Sigmoid colon (tissue), 6 donors: ENCODE measurements at regions not wholly inside any gene's neighbourhood (a gene's known extent, or its start where the extent isn't known, plus 50 kb on each side); places are given as distances from the start of the nearest gene placed in this dataset.

Experiments used
- DNase-seq: peaks from one replicate; pipeline ENCODE4 v3.0.0-alpha.2; 2019
- H3K27ac ChIP-seq, 4 donors: fragments of 200-600 bp; sonication (generic); one replicate each; pipeline ENCODE4 v1.5.1; 2016 to 2019; ENCODE audit warnings: mild to moderate bottlenecking in 1 of 4
- H3K27me3 ChIP-seq, 3 donors: fragments of 200-600 bp; sonication (generic); one replicate each; pipeline ENCODE4 v1.5.1; 2019; ENCODE audit warnings: mild to moderate bottlenecking in 1 of 3
- H3K36me3 ChIP-seq, 4 donors: fragments of 200-600 bp; sonication (generic); one replicate each; pipeline ENCODE4 v1.5.1; 2016 to 2019
- H3K4me1 ChIP-seq, 4 donors: fragments of 200-600 bp; sonication (generic); one replicate each; pipeline ENCODE4 v1.5.1; 2017 to 2019
- H3K4me3 ChIP-seq, 4 donors: fragments of 200-600 bp; sonication (generic); one replicate each; pipeline ENCODE4 v1.5.1; 2017 to 2019; ENCODE audit warnings: mild to moderate bottlenecking in 2 of 4, moderate library complexity in 1 of 4
- H3K9me3 ChIP-seq, 4 donors: fragments of 200-600 bp in 3 of 4; sonication (generic) in 3 of 4; one replicate each; pipeline versions ENCODE4 v1.5.1 to v1.6.1; 2013 to 2019
- EP300 ChIP-seq, 4 donors: sonication (generic); formaldehyde crosslinking; IDR thresholded peaks; one replicate each; pipeline ENCODE4 v1.6.1; 2017; ENCODE audit warnings: antibody characterized with exemption in 4 of 4
- POLR2A ChIP-seq, 2 donors: fragments of 450-650 bp; IDR thresholded peaks; one replicate each; pipeline ENCODE4 v1.6.1; 2016; ENCODE audit warnings: antibody characterized with exemption in 2 of 2, mild to moderate bottlenecking in 2 of 2, moderate library complexity in 2 of 2
- POLR2AphosphoS5 ChIP-seq, 4 donors: sonication (generic); formaldehyde crosslinking; IDR thresholded peaks; one replicate each; pipeline ENCODE4 v1.6.1; 2017; ENCODE audit warnings: antibody characterized with exemption in 4 of 4
- WGBS, 2 donors: extraction: QIAGEN DNeasy Blood & Tissue Kit; methylation state at CpG; one replicate each; pipeline ENCODE4 v1.1.7; 2013; 5-methylcytosine and 5-hydroxymethylcytosine counted together
- intact Hi-C: fragments of 100-400 bp; cut with DNase I; formaldehyde crosslinking; loops from one replicate; pipeline ENCODE4 v1.15.1; 2023
- TF ChIP-seq, protein P1 (sequence below), 4 experiments: fragments of 450-650 bp in 3 of 4; fragments of 200-600 bp in 1 of 4; IDR thresholded peaks; one replicate each; pipeline ENCODE4 v1.5.1; 2016 to 2019; ENCODE audit warnings: antibody characterized with exemption in 4 of 4, mild to moderate bottlenecking in 3 of 4, moderate library complexity in 2 of 4
- donor health status: healthy with polysubstance abuse.
- donor health status: healthy.

DNA sequence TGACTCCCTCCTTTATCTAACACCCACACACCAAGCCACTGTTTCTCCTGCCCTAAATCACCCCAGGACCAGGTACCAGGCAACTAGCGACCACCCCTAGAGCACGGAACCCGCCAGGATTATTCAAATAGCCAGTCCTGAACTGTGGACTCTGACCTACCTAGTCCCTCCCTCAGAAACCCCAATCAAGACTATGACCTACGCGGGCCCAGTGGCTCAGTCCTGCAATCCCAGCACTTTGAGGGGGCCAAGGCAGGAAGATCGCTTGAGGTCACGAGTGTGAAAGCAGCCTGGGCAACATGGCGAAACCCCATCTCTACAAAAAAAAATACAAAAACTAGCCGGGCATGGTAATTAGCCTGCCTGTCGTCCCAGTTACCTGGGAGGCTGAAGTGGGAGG, 232.8 kb upstream of the FOXK1 start:
- intact Hi-C loops: no loop called here
- TF ChIP-seq POLR2AphosphoS5 (IDR thresholded peaks at IDR 0.05): no peak
- TF ChIP-seq, protein P1, sequence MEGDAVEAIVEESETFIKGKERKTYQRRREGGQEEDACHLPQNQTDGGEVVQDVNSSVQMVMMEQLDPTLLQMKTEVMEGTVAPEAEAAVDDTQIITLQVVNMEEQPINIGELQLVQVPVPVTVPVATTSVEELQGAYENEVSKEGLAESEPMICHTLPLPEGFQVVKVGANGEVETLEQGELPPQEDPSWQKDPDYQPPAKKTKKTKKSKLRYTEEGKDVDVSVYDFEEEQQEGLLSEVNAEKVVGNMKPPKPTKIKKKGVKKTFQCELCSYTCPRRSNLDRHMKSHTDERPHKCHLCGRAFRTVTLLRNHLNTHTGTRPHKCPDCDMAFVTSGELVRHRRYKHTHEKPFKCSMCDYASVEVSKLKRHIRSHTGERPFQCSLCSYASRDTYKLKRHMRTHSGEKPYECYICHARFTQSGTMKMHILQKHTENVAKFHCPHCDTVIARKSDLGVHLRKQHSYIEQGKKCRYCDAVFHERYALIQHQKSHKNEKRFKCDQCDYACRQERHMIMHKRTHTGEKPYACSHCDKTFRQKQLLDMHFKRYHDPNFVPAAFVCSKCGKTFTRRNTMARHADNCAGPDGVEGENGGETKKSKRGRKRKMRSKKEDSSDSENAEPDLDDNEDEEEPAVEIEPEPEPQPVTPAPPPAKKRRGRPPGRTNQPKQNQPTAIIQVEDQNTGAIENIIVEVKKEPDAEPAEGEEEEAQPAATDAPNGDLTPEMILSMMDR (IDR thresholded peaks at IDR 0.05): no peak
- TF ChIP-seq EP300 (IDR thresholded peaks at IDR 0.05): no peak
- Histone ChIP-seq H3K4me3 (no peak overlapping the region), H3K27ac (no peak overlapping the region), H3K9me3 (no peaks in the 10 kb centered on the region), H3K36me3 (no peaks in the 10 kb centered on the region), H3K4me1 (no peaks in the 10 kb centered on the region), H3K27me3 (no peaks in the 10 kb centered on the region)
- DNase-seq: no peak
- 76 to 87% methylated on average over 10 of the region's 10 CpGs for WGBS, 2 donors

DNA sequence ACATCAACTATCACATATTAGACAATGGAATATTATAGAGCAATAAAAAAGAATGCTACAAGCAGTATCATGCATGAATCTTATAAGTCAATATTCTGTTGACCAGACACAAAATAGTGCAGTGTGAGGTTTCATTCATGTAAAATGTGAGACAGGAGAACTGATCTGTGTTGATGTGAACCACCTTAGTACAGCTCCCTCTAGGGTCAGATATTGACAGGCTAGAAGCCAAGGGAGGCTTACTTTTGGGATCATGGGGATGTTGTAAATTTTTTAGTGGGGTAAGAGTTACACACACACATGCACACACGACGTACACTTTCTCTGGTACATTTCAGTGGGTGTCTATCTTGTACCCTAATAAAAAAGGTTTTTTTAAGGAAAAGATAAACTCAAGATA, 231.6 kb upstream of the FOXK1 start:
- H3K9me3 ChIP-seq: no peaks in the 10 kb centered on the region
- WGBS, 2 donors: 93 to 97% methylated on average over 2 of the region's 2 CpGs
- H3K36me3 ChIP-seq: no peaks in the 10 kb centered on the region
- intact Hi-C loops: no loop called here
- no peak overlapping the region for H3K4me3 ChIP-seq
- no peaks in the 10 kb centered on the region for H3K4me1 ChIP-seq
- H3K27me3 ChIP-seq: no peaks in the 10 kb centered on the region
- no peak overlapping the region for H3K27ac ChIP-seq
- TF ChIP-seq POLR2A (IDR thresholded peaks at IDR 0.05): no peak
- TF ChIP-seq, protein P1 (IDR thresholded peaks at IDR 0.05): no peak
- TF ChIP-seq POLR2AphosphoS5 (IDR thresholded peaks at IDR 0.05): no peak
- no peak for TF ChIP-seq EP300 (IDR thresholded peaks at IDR 0.05)
- no peak for DNase-seq

DNA sequence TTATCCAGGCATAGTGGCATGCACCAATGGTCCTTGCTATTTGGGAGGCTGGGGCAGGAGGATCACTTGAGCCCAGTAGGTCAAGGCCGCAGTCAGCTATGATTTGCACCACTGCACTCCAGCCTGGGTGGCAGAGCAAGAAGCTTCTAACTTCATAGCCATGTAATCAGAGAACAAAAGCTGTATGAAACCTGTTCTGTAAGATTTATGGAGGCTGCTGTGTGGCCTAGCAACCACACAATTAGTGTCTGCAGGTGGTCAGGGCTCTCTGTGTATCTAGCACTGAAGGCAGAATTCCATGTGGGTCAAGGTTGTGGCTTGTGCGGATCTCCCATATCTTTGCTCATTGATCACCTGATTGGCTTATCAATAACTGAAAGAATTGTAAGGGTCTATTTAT, 221.5 kb upstream of the FOXK1 start:
- TF ChIP-seq EP300 (IDR thresholded peaks at IDR 0.05): no peak
- no peak for TF ChIP-seq POLR2AphosphoS5 (IDR thresholded peaks at IDR 0.05)
- TF ChIP-seq POLR2A (IDR thresholded peaks at IDR 0.05): no peak
- TF ChIP-seq, protein P1 (IDR thresholded peaks at IDR 0.05): no peak
- intact Hi-C loops: no loop called here
- Histone ChIP-seq H3K27ac (no peak overlapping the region), H3K27me3 (no peaks in the 10 kb centered on the region), H3K4me1 (no peaks in the 10 kb centered on the region), H3K9me3 (peaks cover 0 to 2% (median 0%) of the 10 kb centered on the region in 4 donors), H3K4me3 (no peak overlapping the region), H3K36me3 (no peaks in the 10 kb centered on the region)
- WGBS, 2 donors: 57 to 77% methylated on average over 2 of the region's 2 CpGs
- no peak for DNase-seq

DNA sequence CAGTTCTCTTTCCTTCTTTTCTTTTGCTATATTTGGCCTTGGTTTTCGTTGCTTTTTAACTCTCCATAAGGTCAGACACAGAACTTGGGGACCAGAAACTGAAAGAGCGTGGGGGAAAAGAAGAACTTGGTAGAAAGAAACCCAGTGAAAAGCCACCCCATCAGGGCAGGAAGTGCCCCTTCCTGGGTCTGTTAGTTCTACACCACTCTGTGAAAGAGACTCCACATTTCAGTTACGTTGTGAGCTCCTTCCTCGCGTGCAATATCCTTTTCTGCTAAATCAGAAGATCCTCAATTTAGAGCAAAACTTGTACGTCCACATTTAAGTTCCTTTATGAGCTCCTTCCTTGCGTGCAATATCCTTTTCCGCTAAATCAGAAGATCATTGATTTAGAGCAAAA, 220.6 kb upstream of the FOXK1 start:
- Histone ChIP-seq H3K27ac (no peak overlapping the region), H3K36me3 (no peaks in the 10 kb centered on the region), H3K9me3 (peaks cover 0 to 2% (median 0%) of the 10 kb centered on the region in 4 donors), H3K4me1 (no peaks in the 10 kb centered on the region), H3K27me3 (no peaks in the 10 kb centered on the region), H3K4me3 (no peak overlapping the region)
- no peak for DNase-seq
- intact Hi-C loops: no loop called here
- TF ChIP-seq, protein P1 (IDR thresholded peaks at IDR 0.05): no peak
- TF ChIP-seq EP300 (IDR thresholded peaks at IDR 0.05) (no peak), POLR2AphosphoS5 (IDR thresholded peaks at IDR 0.05) (no peak), POLR2A (IDR thresholded peaks at IDR 0.05) (no peak)
- WGBS, 2 donors: 71 to 81% methylated on average over 8 of the region's 8 CpGs

DNA sequence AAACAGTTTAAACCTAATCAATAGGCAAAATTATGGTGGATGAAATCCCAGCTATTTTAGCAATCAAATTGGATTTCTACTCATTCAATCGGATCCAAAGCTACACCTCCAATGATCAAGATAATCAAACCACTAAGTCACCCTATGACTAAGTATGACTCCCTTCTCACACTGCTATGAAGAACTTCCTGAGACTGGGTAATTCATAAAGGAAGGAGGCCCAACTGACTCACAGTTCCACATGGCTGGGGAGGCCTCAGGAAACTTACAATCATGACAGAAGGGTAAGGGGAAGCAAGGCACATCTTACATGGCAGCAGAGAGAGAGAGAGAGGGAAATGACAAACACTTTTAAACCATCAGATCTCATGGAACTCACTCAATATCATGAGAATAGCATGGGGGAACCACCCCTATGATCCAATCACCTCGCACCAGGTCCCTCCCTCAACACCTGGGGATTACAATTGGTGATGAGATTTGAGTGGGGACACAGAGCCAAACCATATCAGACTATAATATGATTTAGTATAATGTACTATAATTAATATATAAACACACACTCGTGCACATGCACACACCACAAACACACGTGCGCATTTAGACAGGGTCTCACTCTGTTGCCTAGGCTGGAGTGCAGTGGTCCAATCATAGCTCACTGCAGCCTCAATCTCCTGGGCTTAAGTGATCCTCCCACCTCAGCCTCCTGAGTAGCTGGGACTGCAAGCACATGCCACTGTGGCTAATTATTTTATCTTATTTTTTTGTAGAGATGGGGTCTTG, 213.6 kb upstream of the FOXK1 start:
- 83% methylated on average over 5 of the region's 5 CpGs for WGBS, 2 donors

More for the DNA sequence above, 213.6 kb upstream of the FOXK1 start:
- intact Hi-C loops: no loop called here
- Histone ChIP-seq H3K4me3 (no peak overlapping the region), H3K27ac (no peak overlapping the region), H3K9me3 (peaks cover 0 to 2% (median 0%) of the 10 kb centered on the region in 4 donors), H3K27me3 (no peaks in the 10 kb centered on the region), H3K4me1 (no peaks in the 10 kb centered on the region), H3K36me3 (no peaks in the 10 kb centered on the region)
- TF ChIP-seq EP300 (IDR thresholded peaks at IDR 0.05) (no peak), POLR2A (IDR thresholded peaks at IDR 0.05) (no peak), POLR2AphosphoS5 (IDR thresholded peaks at IDR 0.05) (no peak)
- TF ChIP-seq, protein P1 (IDR thresholded peaks at IDR 0.05): no peak
- DNase-seq: no peak
